ENCODE measurements at regions not wholly inside any gene's neighbourhood (a gene's known extent, or its start where the extent isn't known, plus 50 kb on each side); places are given as distances from the start of the nearest gene placed in this dataset.

GRCh38 chr10:117673230-117674010 lies 130.9 kb downstream of the EMX2 start:
- DNase-seq, result no peak

GRCh38 chr10:117674201-117674600 lies 131.7 kb downstream of the EMX2 start:
- no peak for DNase-seq

- DNase-seq, result no peak
These were observed 132.1 kb downstream of the EMX2 start for GRCh38 chr10:117674646-117675045.

GRCh38 chr10:117675514-117676055 lies 133.0 kb downstream of the EMX2 start:
- DNase-seq, result no peak

GRCh38 chr10:117677239-117677638 lies 134.7 kb downstream of the EMX2 start:
- DNase-seq, result no peak

GRCh38 chr10:117677890-117678500 lies 135.4 kb downstream of the EMX2 start:
- DNase-seq, result no peak

GRCh38 chr10:117680601-117681000 lies 138.1 kb downstream of the EMX2 start:
- DNase-seq, result no peak

- no peak for DNase-seq
These were observed 138.6 kb downstream of the EMX2 start for GRCh38 chr10:117681104-117681503.

GRCh38 chr10:117684046-117684610 lies 141.6 kb downstream of the EMX2 start:
- DNase-seq, result no peak

GRCh38 chr10:117684672-117685211 lies 142.2 kb downstream of the EMX2 start:
- no peak for DNase-seq

- DNase-seq, result no peak
These were observed 142.9 kb downstream of the EMX2 start for GRCh38 chr10:117685431-117685830.

- DNase-seq, result no peak
These were observed 144.1 kb downstream of the EMX2 start for GRCh38 chr10:117686606-117687005.

GRCh38 chr10:117688358-117688757 lies 145.8 kb downstream of the EMX2 start:
- DNase-seq, result no peak

- DNase-seq, result no peak
These were observed 147.0 kb downstream of the EMX2 start for GRCh38 chr10:117689566-117689965.

GRCh38 chr10:117690359-117690758 lies 147.8 kb downstream of the EMX2 start:
- no peak for DNase-seq

GRCh38 chr10:117694190-117694589 lies 151.6 kb downstream of the EMX2 start:
- DNase-seq, result no peak

- DNase-seq, result no peak
These were observed 154.9 kb downstream of the EMX2 start for GRCh38 chr10:117697402-117697801.

GRCh38 chr10:117698809-117699208 lies 156.3 kb downstream of the EMX2 start:
- no peak for DNase-seq

GRCh38 chr10:117699436-117700075 lies 157.0 kb downstream of the EMX2 start:
- DNase-seq, result no peak

- no peak for DNase-seq
These were observed 167.7 kb downstream of the EMX2 start for GRCh38 chr10:117710181-117710798.

- no peak for DNase-seq
These were observed 174.3 kb downstream of the EMX2 start for GRCh38 chr10:117716889-117717288.

All from NCI-H2081 (cell line).